Epithelial cell of proximal tubule (primary cell): ENCODE measurements at regions not wholly inside any gene's neighbourhood (a gene's known extent, or its start where the extent isn't known, plus 50 kb on each side); places are given as distances from the start of the nearest gene placed in this dataset.
"Not testable (repeated sequence)": the region's sequence is repeated elsewhere in the genome, so short reads cannot be mapped to it uniquely, and the experiment has no call there.

ENCODE experiments used
- DNase-seq: peaks from one replicate; pipeline ENCODE4 v3.0.0-alpha.2; 2011; ENCODE audit warnings: low read depth
- H3K4me3 ChIP-seq: 2 replicates; pipeline ENCODE4 v1.5.1; 2011; ENCODE audit warnings: low read depth, mild to moderate bottlenecking, low read length
- TF ChIP-seq, protein P1 (sequence below): conservative IDR thresholded peaks from 2 replicates; pipeline ENCODE4 v1.5.1; 2012; ENCODE audit warnings: low read depth, mild to moderate bottlenecking, low read length

- TF ChIP-seq, protein P1, sequence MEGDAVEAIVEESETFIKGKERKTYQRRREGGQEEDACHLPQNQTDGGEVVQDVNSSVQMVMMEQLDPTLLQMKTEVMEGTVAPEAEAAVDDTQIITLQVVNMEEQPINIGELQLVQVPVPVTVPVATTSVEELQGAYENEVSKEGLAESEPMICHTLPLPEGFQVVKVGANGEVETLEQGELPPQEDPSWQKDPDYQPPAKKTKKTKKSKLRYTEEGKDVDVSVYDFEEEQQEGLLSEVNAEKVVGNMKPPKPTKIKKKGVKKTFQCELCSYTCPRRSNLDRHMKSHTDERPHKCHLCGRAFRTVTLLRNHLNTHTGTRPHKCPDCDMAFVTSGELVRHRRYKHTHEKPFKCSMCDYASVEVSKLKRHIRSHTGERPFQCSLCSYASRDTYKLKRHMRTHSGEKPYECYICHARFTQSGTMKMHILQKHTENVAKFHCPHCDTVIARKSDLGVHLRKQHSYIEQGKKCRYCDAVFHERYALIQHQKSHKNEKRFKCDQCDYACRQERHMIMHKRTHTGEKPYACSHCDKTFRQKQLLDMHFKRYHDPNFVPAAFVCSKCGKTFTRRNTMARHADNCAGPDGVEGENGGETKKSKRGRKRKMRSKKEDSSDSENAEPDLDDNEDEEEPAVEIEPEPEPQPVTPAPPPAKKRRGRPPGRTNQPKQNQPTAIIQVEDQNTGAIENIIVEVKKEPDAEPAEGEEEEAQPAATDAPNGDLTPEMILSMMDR, result no peak
- H3K4me3 ChIP-seq, result no peak overlapping the region
- DNase-seq, result no peak
Measured at GRCh38 chr2:21887881-21888280, 764.1 kb downstream of the TDRD15 start.

GRCh38 chr2:21890041-21890440 lies 766.3 kb downstream of the TDRD15 start:
- no peak overlapping the region for H3K4me3 ChIP-seq
- TF ChIP-seq, protein P1, result no peak
- DNase-seq, result no peak

DNA sequence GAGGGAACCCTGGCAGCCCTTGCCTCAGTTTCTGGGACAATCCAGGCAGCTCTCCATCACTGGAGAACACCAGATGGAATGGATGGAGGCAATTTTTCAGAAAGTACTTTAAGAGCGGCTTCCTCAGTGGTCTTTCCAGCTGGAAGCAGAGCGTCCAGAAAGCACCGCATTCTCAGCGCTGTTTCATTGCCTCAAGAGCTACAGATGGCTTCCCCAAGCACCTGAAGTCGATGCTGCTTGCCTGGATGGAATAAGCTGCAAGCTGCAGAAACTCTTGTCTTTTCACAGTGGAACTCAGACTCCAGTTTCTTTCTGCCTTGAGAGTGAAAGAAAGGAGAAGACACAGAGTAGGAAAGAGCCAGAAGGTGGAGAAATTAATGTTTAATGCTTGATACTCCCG lies 766.9 kb downstream of the TDRD15 start:
- no peak overlapping the region for H3K4me3 ChIP-seq
- DNase-seq, result no peak
- TF ChIP-seq, protein P1, result no peak

GRCh38 chr2:21891191-21891590 lies 767.4 kb downstream of the TDRD15 start:
- TF ChIP-seq, protein P1, result no peak
- no peak overlapping the region for H3K4me3 ChIP-seq
- DNase-seq, result no peak

GRCh38 chr2:21892140-21892539 lies 768.4 kb downstream of the TDRD15 start:
- H3K4me3 ChIP-seq, result no peak overlapping the region
- DNase-seq, result no peak
- TF ChIP-seq, protein P1, result no peak

GRCh38 chr2:21895200-21895599 lies 771.4 kb downstream of the TDRD15 start:
- TF ChIP-seq, protein P1, result no peak
- no peak for DNase-seq
- no peak overlapping the region for H3K4me3 ChIP-seq

- H3K4me3 ChIP-seq, DNase-seq: not testable (repeated sequence)
Measured at GRCh38 chr2:21908712-21909380, 785.1 kb downstream of the TDRD15 start.
